ENCODE measurements at regions not wholly inside any gene's neighbourhood (a gene's known extent, or its start where the extent isn't known, plus 50 kb on each side); places are given as distances from the start of the nearest gene placed in this dataset.
"Not testable (repeated sequence)": the region's sequence is repeated elsewhere in the genome, so short reads cannot be mapped to it uniquely, and the experiment has no call there.

- DNase-seq (ENCODE audit: low read depth), result no peak
These were observed 366.6 kb downstream of the EMP1 start for GRCh38 chr12:13562915-13563742.

GRCh38 chr12:13561923-13562322, 365.4 kb downstream of the EMP1 start:
- DNase-seq (ENCODE audit: low read depth), result no peak

- no peak for DNase-seq (ENCODE audit: low read depth)
These were observed 362.9 kb downstream of the EMP1 start for GRCh38 chr12:13559318-13559978.

- DNase-seq (ENCODE audit: low read depth), result no peak
These were observed 356.3 kb downstream of the EMP1 start for GRCh38 chr12:13552830-13553229.

- DNase-seq (ENCODE audit: low read depth), result no peak
These were observed 350.8 kb downstream of the EMP1 start for GRCh38 chr12:13547283-13547682.

GRCh38 chr12:13546231-13546630, 349.7 kb downstream of the EMP1 start:
- DNase-seq (ENCODE audit: low read depth), result no peak

- no peak for DNase-seq (ENCODE audit: low read depth)
These were observed 342.5 kb downstream of the EMP1 start for GRCh38 chr12:13539051-13539450.

GRCh38 chr12:13538136-13538535, 341.6 kb downstream of the EMP1 start:
- DNase-seq (ENCODE audit: low read depth), result no peak

GRCh38 chr12:13537623-13538022, 341.1 kb downstream of the EMP1 start:
- DNase-seq (ENCODE audit: low read depth), result no peak

- DNase-seq (ENCODE audit: low read depth), result no peak
These were observed 339.8 kb downstream of the EMP1 start for GRCh38 chr12:13536219-13536910.

GRCh38 chr12:13534645-13535398, 338.3 kb downstream of the EMP1 start:
- DNase-seq (ENCODE audit: low read depth), result no peak

- DNase-seq (ENCODE audit: low read depth), result no peak
These were observed 337.7 kb downstream of the EMP1 start for GRCh38 chr12:13534242-13534641.

- DNase-seq (ENCODE audit: low read depth), result no peak
These were observed 334.4 kb downstream of the EMP1 start for GRCh38 chr12:13530966-13531365.

- not testable (repeated sequence) for DNase-seq (ENCODE audit: low read depth)
These were observed 329.8 kb downstream of the EMP1 start for GRCh38 chr12:13526185-13526921.

- no peak for DNase-seq (ENCODE audit: low read depth)
These were observed 327.2 kb downstream of the EMP1 start for GRCh38 chr12:13523536-13524307.

GRCh38 chr12:13518034-13518433, 321.5 kb downstream of the EMP1 start:
- DNase-seq (ENCODE audit: low read depth), result not testable (repeated sequence)

- DNase-seq (ENCODE audit: low read depth), result no peak
These were observed 313.2 kb downstream of the EMP1 start for GRCh38 chr12:13509740-13510139.

GRCh38 chr12:13505636-13506035, 309.1 kb downstream of the EMP1 start:
- no peak for DNase-seq (ENCODE audit: low read depth)

GRCh38 chr12:13505224-13505623, 308.7 kb downstream of the EMP1 start:
- no peak for DNase-seq (ENCODE audit: low read depth)

- DNase-seq (ENCODE audit: low read depth), result no peak
These were observed 308.2 kb downstream of the EMP1 start for GRCh38 chr12:13504736-13505135.

GRCh38 chr12:13504074-13504473, 307.5 kb downstream of the EMP1 start:
- DNase-seq (ENCODE audit: low read depth), result no peak

Measured in stimulated activated CD8-positive, alpha-beta memory T cell treated with anti-CD3 and anti-CD28 coated beads, Interleukin-15, amount 100 ng/mL, for 1 hour (primary cell).